HUES64 (cell line): ENCODE measurements at regions not wholly inside any gene's neighbourhood (a gene's known extent, or its start where the extent isn't known, plus 50 kb on each side); places are given as distances from the start of the nearest gene placed in this dataset.

Source experiments
- H3K27ac ChIP-seq: 2 replicates; pipeline ENCODE4 v1.7.0; 2013; ENCODE audit warnings: low read depth, low read length, inconsistent platforms
- H3K27me3 ChIP-seq: 2 replicates; pipeline ENCODE4 v1.6.1; 2013; ENCODE audit warnings: mild to moderate bottlenecking, low read length; ENCODE audit not compliant: insufficient read depth
- H3K36me3 ChIP-seq: 2 replicates; pipeline ENCODE4 v1.6.1; 2013; ENCODE audit warnings: mild to moderate bottlenecking, low read length; ENCODE audit not compliant: insufficient read depth
- H3K4me1 ChIP-seq: 2 replicates; pipeline ENCODE4 v1.6.1; 2013; ENCODE audit warnings: mild to moderate bottlenecking, low read length, moderate library complexity; ENCODE audit not compliant: insufficient read depth
- H3K4me3 ChIP-seq: 2 replicates; pipeline ENCODE4 v1.5.1; 2013; ENCODE audit warnings: mild to moderate bottlenecking, low read length, moderate library complexity
- H3K9ac ChIP-seq: 2 replicates; pipeline ENCODE4 v1.6.1; 2013; ENCODE audit warnings: mild to moderate bottlenecking, low read depth, low read length
- H3K9me3 ChIP-seq: 2 replicates; pipeline ENCODE4 v1.6.1; 2013; ENCODE audit warnings: low read depth, low read length; ENCODE audit not compliant: insufficient read depth
- WGBS: fragments of 150-250, 120-280 bp; methylation state at CpG from one replicate; pipeline ENCODE4 v1.1.7; 2013; ENCODE audit warnings: missing lambda C conversion rate; 5-methylcytosine and 5-hydroxymethylcytosine counted together

DNA sequence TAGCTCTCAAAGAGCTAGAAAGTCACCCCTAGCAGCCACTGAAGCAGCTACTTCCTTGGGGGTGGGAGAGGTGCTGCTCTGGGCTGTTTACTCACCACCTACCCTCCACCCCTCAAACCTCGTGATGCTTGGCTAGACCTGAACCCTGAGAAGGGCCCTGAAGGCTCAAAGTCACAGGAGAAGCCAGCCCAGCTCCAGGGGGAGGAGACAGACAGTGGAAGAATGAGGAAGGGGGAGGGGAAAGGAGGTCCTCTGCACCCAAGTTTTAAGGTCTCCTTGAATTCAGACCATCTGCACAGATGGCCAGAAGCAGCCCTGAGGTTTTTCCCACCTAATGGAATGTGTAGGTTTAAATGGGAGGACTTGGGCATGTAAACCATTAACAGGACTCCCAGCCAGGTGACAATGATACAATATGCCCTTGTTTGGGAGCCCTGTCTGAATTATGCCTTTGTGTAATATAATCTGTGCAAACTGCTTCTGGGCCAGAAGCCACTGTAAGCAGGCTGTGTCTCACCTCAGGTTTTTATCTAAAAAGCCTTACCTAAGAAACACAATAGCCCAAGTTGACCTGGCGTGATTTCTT lies 180.5 kb downstream of the PIK3R1 start:
- Histone ChIP-seq H3K27ac (no peak overlapping the region), H3K4me3 (no peak overlapping the region), H3K9me3 (no peaks in the 10 kb centered on the region), H3K9ac (no peak overlapping the region), H3K36me3 (no peaks in the 10 kb centered on the region), H3K4me1 (no peaks in the 10 kb centered on the region), H3K27me3 (no peaks in the 10 kb centered on the region)
- WGBS: 54% methylated on average over 1 of the region's 2 CpGs

DNA sequence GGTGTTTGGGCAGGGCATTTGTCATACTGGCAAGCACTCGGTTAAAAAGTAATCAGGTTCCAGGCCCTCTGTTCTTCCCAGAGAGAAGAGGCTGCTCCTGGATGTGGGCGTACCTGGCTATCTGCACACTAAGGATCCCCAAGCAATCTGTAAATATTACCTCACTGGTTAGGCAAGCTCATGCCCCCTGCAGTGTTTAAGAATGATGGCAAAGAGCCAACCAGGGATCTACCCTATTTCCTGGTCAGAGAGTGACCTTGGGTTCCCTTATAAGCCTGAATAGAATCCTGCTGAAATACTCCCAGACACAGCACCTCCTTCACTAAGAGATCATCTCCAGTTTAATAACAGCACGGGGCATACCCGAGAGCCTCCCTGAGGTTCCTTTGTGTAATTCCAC lies 181.2 kb downstream of the PIK3R1 start:
- H3K4me1 ChIP-seq: no peaks in the 10 kb centered on the region
- no peaks in the 10 kb centered on the region for H3K9me3 ChIP-seq
- H3K27me3 ChIP-seq: no peaks in the 10 kb centered on the region
- no peak overlapping the region for H3K27ac ChIP-seq
- H3K4me3 ChIP-seq: no peak overlapping the region
- H3K9ac ChIP-seq: no peak overlapping the region
- no peaks in the 10 kb centered on the region for H3K36me3 ChIP-seq
- WGBS: 92% methylated on average over 4 of the region's 4 CpGs

DNA sequence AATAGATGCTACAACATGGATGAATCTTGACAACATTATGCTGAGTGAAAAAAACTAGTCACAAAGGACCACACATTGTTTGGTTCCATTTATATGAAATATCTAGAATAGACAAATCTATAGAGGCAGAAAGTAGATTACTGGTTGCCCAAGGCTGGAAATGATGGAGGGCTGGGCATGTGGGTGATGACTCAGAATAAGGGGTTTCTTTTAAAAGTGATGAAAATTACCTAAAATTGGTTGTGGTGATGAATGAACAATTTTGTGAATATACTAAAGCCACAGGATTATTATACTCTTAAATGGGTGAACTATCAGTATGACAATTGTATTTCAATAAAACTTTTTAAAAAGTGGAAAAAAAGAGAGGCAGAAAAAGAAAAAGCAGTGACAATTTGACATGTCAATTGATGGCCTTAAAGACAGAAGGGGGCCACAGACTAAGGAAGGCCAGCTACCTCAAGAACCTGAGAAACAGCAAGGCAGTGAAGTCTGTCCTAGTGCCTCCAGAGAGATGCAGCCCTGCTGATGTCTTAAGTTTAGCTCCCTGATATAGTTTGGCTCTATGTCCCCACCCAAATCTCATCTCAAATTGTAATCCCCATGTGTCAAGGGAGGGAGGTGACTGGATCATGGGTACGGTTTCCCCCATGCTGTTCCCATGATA lies 182.7 kb downstream of the PIK3R1 start:
- Histone ChIP-seq H3K27me3 (no peaks in the 10 kb centered on the region), H3K36me3 (no peaks in the 10 kb centered on the region), H3K4me1 (no peaks in the 10 kb centered on the region), H3K9me3 (no peaks in the 10 kb centered on the region), H3K27ac (no peak overlapping the region), H3K9ac (no peak overlapping the region), H3K4me3 (no peak overlapping the region)
- WGBS: no CpG with 5 or more reads among the region's 1 CpG

DNA sequence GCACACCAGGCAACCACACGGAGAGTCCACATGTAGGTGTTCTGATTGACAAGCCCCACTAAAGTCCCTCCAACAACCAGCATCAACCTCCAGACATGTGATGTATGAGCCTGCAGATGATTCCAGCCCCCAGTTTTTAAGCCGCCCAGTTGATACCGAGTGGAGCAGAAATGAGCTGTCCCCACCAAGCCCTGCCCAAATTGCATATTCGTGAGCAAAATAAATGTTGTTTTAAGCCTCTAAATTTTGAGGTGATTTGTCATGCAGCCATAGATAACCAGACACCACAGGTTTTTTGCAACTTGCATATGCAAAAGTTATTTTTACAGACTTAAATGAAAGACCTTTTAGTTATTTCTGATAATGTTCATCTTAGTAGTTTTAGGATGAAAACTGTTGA lies 187.7 kb downstream of the PIK3R1 start:
- Histone ChIP-seq H3K27ac (no peak overlapping the region), H3K4me1 (peaks cover 22% of the 10 kb centered on the region; the same call in 1 of the 2 replicates), H3K4me3 (no peak overlapping the region), H3K9me3 (no peaks in the 10 kb centered on the region), H3K36me3 (no peaks in the 10 kb centered on the region), H3K9ac (no peak overlapping the region), H3K27me3 (no peaks in the 10 kb centered on the region)
- 94% methylated on average over 4 of the region's 4 CpGs for WGBS

DNA sequence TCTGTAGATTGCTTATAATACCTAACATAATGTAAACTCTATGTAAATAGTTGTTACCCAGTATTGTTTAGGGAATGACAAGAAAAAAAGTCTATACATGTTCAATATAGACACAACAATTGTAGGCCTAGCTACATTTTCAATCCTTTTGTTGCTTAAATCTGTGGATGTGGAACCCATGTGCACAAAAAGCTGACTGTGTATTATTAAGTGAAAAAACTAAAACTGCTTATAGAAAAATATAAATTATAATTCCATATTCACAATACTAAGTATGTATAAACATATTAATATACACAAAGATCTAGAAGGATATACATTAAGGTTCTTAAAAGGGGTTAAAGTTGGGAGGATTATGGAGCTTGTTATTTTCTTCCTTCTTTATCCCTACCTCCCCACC lies 188.7 kb downstream of the PIK3R1 start:
- Histone ChIP-seq H3K9ac (no peak overlapping the region), H3K27ac (no peak overlapping the region), H3K4me3 (no peak overlapping the region)

DNA sequence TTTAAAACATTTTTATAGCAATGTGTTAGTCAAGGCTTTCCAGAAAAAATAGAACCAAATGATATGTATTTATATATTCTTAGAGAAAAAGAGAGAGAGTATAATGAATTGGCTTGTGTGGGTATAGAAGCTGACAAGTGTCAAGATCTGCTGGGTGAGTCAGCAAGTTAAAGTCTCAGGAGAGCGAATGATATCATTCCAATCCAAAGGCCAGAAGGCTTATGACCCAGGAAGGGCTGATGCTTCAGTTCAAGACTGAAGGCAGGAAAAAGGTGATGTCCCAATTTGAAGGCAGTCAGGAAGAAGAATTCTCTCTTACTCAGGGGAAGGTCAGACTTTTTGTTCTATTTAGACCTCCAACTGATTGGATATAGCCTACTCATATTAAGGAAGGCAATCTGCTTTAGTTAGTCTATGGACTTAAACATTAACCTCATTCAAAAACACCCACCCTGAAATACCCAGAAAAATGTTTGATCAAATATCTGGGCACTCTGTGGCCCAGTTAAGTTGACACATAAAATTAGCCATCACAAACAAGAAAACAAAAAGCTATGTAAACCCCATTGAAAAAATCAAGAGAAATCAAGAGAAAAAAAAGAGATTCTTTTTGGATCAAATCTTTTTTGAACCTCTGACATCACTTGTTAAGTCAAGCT lies 189.6 kb downstream of the PIK3R1 start:
- Histone ChIP-seq H3K27me3 (no peaks in the 10 kb centered on the region), H3K9ac (no peak overlapping the region), H3K27ac (no peak overlapping the region), H3K4me3 (no peak overlapping the region), H3K9me3 (no peaks in the 10 kb centered on the region), H3K36me3 (no peaks in the 10 kb centered on the region), H3K4me1 (peaks cover 32% of the 10 kb centered on the region; the same call in 1 of the 2 replicates)
- WGBS: 97% methylated on average over 1 of the region's 1 CpG

More for the DNA sequence above, 188.7 kb downstream of the PIK3R1 start:
- Histone ChIP-seq H3K9me3 (no peaks in the 10 kb centered on the region), H3K4me1 (peaks cover 32% of the 10 kb centered on the region; the same call in 1 of the 2 replicates), H3K36me3 (no peaks in the 10 kb centered on the region), H3K27me3 (no peaks in the 10 kb centered on the region)

DNA sequence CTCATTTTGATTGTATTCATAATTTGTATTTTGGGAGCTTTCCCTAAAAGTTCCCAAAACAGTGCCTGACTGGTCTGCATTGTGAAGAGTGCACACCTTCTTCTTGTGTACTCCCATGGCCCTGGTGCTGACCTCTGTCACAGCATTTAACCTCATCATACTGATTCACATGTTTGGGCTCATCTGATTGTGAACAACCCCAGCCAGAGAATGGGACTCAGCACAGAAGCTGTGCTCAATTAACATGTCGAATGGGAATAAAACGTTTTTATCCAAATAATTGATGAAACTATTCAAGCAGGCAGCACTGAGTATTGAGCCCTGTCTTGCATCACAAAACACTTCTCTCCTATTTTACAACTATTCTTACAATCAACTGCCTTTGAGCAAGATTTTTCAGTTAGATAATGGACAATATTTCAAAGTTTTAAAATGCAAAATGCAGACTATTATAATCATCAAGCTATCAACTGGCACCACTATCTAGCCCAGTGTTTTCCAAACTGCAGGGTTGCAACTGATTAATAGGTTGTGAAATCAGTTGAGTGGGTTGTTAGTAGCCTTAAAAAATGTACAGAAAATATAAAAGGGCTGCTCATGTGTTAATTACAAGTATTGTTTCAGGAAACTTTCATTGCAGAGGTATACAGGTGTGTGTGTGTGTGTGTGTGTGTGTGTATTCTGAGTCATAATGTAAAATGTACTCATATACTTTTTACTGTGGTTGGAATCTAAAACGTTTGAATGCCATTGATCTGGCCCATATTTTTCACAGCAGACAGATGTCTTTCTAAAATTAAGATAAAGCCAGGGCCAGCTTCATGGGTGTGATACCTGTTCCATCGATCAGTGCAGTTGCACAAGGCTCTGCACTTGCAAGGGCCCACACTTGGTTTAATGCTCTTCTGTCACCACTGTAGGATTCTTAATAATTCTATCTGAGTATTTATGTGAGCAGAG lies 190.5 kb downstream of the PIK3R1 start:
- H3K36me3 ChIP-seq: no peaks in the 10 kb centered on the region
- H3K27ac ChIP-seq: no peak overlapping the region
- 85% methylated on average over 4 of the region's 4 CpGs for WGBS
- no peak overlapping the region for H3K4me3 ChIP-seq
- H3K9me3 ChIP-seq: no peaks in the 10 kb centered on the region
- H3K27me3 ChIP-seq: no peaks in the 10 kb centered on the region
- H3K9ac ChIP-seq: no peak overlapping the region
- peaks cover 32% of the 10 kb centered on the region; the same call in 1 of the 2 replicates for H3K4me1 ChIP-seq

DNA sequence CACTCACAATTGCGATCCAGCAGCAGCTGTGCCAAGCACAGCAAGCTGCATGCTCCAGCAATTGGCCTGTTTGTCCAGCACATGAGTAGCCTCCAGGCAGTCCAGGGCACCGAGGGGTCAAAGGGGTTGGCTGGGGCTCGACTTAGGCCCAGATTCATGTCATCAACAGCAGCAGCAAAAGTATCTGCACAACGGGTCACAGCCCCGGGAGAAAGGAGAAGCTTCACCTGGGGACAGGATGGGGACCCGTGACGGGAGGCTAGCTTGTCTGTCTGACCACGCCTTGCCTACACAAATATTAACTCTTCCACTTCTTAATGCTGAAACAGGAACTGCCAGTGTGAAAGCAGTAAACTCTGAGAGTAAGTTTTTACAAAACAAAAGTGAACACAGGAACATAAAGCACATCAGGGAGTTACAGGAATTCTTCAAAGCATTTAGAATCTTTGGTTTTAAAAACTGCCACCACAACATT lies 191.2 kb downstream of the PIK3R1 start:
- H3K27ac ChIP-seq: peak overlapping the region; percentile 40; the same call in 1 of the 2 replicates
- WGBS: 72% methylated on average over 8 of the region's 8 CpGs
- H3K36me3 ChIP-seq: no peaks in the 10 kb centered on the region
- no peak overlapping the region for H3K4me3 ChIP-seq
- no peak overlapping the region for H3K9ac ChIP-seq
- H3K9me3 ChIP-seq: no peaks in the 10 kb centered on the region
- H3K4me1 ChIP-seq: peaks cover 32% of the 10 kb centered on the region; the same call in 1 of the 2 replicates
- no peaks in the 10 kb centered on the region for H3K27me3 ChIP-seq

DNA sequence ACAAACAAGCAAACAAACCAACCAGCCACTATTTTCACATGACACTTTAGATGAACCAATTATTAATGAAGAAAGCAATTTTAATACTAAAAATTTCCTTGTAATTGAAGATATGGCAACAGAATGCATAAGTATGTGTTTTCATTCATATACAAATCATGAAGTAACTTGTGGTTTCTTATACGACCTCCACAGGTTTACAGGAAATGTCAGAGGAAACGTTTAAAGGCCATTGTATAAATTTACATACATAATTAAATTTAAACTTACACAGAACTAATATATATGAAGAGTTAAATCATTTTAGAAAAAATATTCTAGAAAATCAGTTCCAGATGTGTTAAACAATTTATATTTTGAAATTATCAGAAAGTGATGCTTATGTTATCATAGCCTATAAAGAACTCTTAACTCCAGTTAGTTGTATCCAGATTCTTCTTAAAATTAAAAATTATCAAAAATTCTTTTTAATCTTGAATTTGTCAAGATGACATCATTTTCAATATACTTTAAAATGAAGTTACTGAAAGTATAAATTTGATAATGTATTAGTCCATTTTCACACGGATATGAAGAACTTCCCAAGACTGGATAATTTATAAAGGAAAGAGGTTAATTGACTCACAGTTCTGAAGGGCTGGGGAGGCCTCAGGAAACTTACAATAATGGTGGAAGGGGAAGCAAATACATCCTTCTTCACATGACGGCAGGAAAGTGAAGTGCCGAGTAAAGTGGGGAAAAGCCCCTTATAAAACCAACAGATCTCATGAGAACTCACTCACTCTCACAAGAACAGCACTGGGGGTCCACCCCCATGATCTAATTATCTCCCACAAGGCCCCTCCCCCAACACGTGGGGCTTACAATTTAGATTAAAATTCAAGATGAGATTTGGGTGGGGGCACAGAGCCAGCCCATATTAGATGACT lies 192.0 kb downstream of the PIK3R1 start:
- WGBS: 100% methylated on average over 3 of the region's 6 CpGs
- H3K9ac ChIP-seq: no peak overlapping the region
- H3K4me1 ChIP-seq: peaks cover 32% of the 10 kb centered on the region; the same call in 1 of the 2 replicates
- H3K9me3 ChIP-seq: no peaks in the 10 kb centered on the region
- no peaks in the 10 kb centered on the region for H3K36me3 ChIP-seq
- no peak overlapping the region for H3K4me3 ChIP-seq
- H3K27ac ChIP-seq: no peak overlapping the region
- H3K27me3 ChIP-seq: no peaks in the 10 kb centered on the region

DNA sequence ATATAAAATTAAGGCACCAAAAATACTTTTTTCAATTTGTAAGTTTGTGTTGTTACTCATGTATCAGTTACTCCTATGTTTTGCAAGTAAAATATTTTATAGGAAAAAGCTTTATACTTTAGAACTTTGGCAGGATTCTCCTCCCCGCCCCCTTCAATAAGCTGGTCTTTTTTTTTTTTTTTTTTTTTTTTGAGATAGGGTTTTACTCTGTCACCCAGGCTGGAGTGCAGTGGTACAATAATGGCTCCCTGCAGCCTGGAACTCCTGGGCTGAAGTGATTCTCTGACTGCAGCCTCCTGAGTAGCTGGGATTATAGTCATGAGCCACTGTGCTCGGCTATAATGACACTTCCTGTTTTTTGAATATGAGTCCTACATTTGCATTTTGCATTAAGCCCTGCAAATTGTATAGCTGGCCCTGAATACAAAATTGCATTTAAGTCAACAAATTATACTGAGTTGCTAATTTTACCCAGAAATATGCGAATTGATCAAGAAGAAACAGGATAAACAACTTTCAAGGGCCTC lies 192.9 kb downstream of the PIK3R1 start:
- Histone ChIP-seq H3K4me3 (no peak overlapping the region), H3K9me3 (no peaks in the 10 kb centered on the region), H3K27ac (no peak overlapping the region), H3K27me3 (no peaks in the 10 kb centered on the region), H3K9ac (no peak overlapping the region), H3K36me3 (no peaks in the 10 kb centered on the region), H3K4me1 (peaks cover 32% of the 10 kb centered on the region; the same call in 1 of the 2 replicates)
- WGBS: 91% methylated on average over 2 of the region's 3 CpGs
